NCI-H1694 treated with DMSO at 0.1 percent for 48 hours (cell line): ENCODE measurements at regions not wholly inside any gene's neighbourhood (a gene's known extent, or its start where the extent isn't known, plus 50 kb on each side); places are given as distances from the start of the nearest gene placed in this dataset.

Source experiments
- DNase-seq: peaks from one replicate; lab custom pipeline; 2025; lab: John Stamatoyannopoulos, UW

GRCh38 chr4:132860976-132861375 is 288.1 kb upstream of the PCDH10 start:
- DNase-seq = no peak

- no peak for DNase-seq
Observed at GRCh38 chr4:132863619-132864018, 285.5 kb upstream of the PCDH10 start.

GRCh38 chr4:132865458-132865857 is 283.6 kb upstream of the PCDH10 start:
- no peak for DNase-seq

GRCh38 chr4:132865922-132866321 is 283.2 kb upstream of the PCDH10 start:
- DNase-seq = no peak

- DNase-seq = no peak
Observed at GRCh38 chr4:132866616-132867015, 282.5 kb upstream of the PCDH10 start.

- no peak for DNase-seq
Observed at GRCh38 chr4:132893787-132894186, 255.3 kb upstream of the PCDH10 start.

- DNase-seq = no peak
Observed at GRCh38 chr4:132901224-132901623, 247.9 kb upstream of the PCDH10 start.

- DNase-seq = peak; percentile 69
Observed at GRCh38 chr4:132910229-132910748, 238.8 kb upstream of the PCDH10 start.

- no peak for DNase-seq
Observed at GRCh38 chr4:132918096-132918495, 231.0 kb upstream of the PCDH10 start.

- no peak for DNase-seq
Observed at GRCh38 chr4:132923516-132923915, 225.6 kb upstream of the PCDH10 start.

GRCh38 chr4:132934911-132935310 is 214.2 kb upstream of the PCDH10 start:
- no peak for DNase-seq

- DNase-seq = no peak
Observed at GRCh38 chr4:132955146-132955545, 193.9 kb upstream of the PCDH10 start.

GRCh38 chr4:132956962-132957361 is 192.1 kb upstream of the PCDH10 start:
- no peak for DNase-seq

GRCh38 chr4:132958457-132959263 is 190.4 kb upstream of the PCDH10 start:
- no peak for DNase-seq

- DNase-seq = no peak
Observed at GRCh38 chr4:132981611-132982010, 167.5 kb upstream of the PCDH10 start.

- DNase-seq = no peak
Observed at GRCh38 chr4:132982151-132982550, 166.9 kb upstream of the PCDH10 start.

- DNase-seq = no peak
Observed at GRCh38 chr4:132991111-132991510, 158.0 kb upstream of the PCDH10 start.

- no peak for DNase-seq
Observed at GRCh38 chr4:132992686-132993085, 156.4 kb upstream of the PCDH10 start.

- no peak for DNase-seq
Observed at GRCh38 chr4:132998585-132999230, 150.4 kb upstream of the PCDH10 start.

GRCh38 chr4:133000012-133000411 is 149.1 kb upstream of the PCDH10 start:
- no peak for DNase-seq

GRCh38 chr4:133003169-133003568 is 145.9 kb upstream of the PCDH10 start:
- DNase-seq = no peak

GRCh38 chr4:133014473-133015135 is 134.5 kb upstream of the PCDH10 start:
- DNase-seq = no peak

GRCh38 chr4:133045288-133045687 is 103.8 kb upstream of the PCDH10 start:
- no peak for DNase-seq
